Keratinocyte (primary cell): ENCODE measurements at regions not wholly inside any gene's neighbourhood (a gene's known extent, or its start where the extent isn't known, plus 50 kb on each side); places are given as distances from the start of the nearest gene placed in this dataset.

Experiments
- DNase-seq: peaks from one replicate; pipeline ENCODE4 v3.0.0-alpha.2; 2011; ENCODE audit warnings: low read depth, missing footprints, low spot score
- FAIRE-seq: peaks from 2 replicates; lab custom pipeline; 2011; peaks lifted over from hg19 to GRCh38; lab: Jason Lieb, UNC
- H2AFZ ChIP-seq: 2 replicates; pipeline ENCODE4 v1.6.0; 2012; ENCODE audit warnings: low read length, control low read depth, inconsistent platforms; ENCODE audit not compliant: control insufficient read depth
- H3K27ac ChIP-seq: 2 replicates; pipeline ENCODE4 v1.5.1; 2011; ENCODE audit warnings: low read length; ENCODE audit not compliant: control insufficient read depth, insufficient read depth
- H3K27me3 ChIP-seq: 3 replicates; pipeline ENCODE4 v1.6.0; 2011; ENCODE audit warnings: low read length; ENCODE audit not compliant: control insufficient read depth, insufficient read depth; ENCODE audit errors: extremely low read depth
- H3K36me3 ChIP-seq, 2 experiments: 2 replicates in 1 of 2; 3 replicates in 1 of 2; pipeline ENCODE4 v1.5.1; 2011; ENCODE audit warnings: low read length in 2 of 2, mild to moderate bottlenecking in 1 of 2; ENCODE audit not compliant: control insufficient read depth in 2 of 2, insufficient read depth in 2 of 2; ENCODE audit errors: extremely low read depth in 1 of 2
- H3K4me1 ChIP-seq: 3 replicates; pipeline ENCODE4 v1.5.1; 2011; ENCODE audit warnings: low read length; ENCODE audit not compliant: control insufficient read depth, insufficient read depth; ENCODE audit errors: extremely low read depth
- H3K4me2 ChIP-seq: 3 replicates; pipeline ENCODE4 v1.6.0; 2011; ENCODE audit warnings: low read depth, low read length; ENCODE audit not compliant: control insufficient read depth, insufficient read depth; ENCODE audit errors: extremely low read depth
- H3K4me3 ChIP-seq, 3 experiments: fragments of 200-600 bp in 1 of 3; sonication (generic) in 1 of 3; 2 replicates in 2 of 3; 3 replicates in 1 of 3; pipeline ENCODE4 v1.5.1; 2011 to 2016; ENCODE audit warnings: low read length in 3 of 3, mild to moderate bottlenecking in 3 of 3, control low read depth in 2 of 3, inconsistent platforms in 1 of 3, low read depth in 1 of 3, mixed read lengths in 1 of 3, mixed run types in 1 of 3, moderate library complexity in 1 of 3; ENCODE audit not compliant: control insufficient read depth in 2 of 3, insufficient read depth in 2 of 3; ENCODE audit errors: extremely low read depth in 1 of 3
- H3K79me2 ChIP-seq: 2 replicates; pipeline ENCODE4 v1.6.0; 2012; ENCODE audit warnings: low read length; ENCODE audit not compliant: control insufficient read depth, insufficient read depth
- H3K9ac ChIP-seq: 3 replicates; pipeline ENCODE4 v1.6.0; 2011; ENCODE audit warnings: low read length; ENCODE audit not compliant: control insufficient read depth, insufficient read depth; ENCODE audit errors: extremely low read depth
- H3K9me1 ChIP-seq: 3 replicates; pipeline ENCODE4 v1.6.0; 2011; ENCODE audit warnings: low read length; ENCODE audit not compliant: control insufficient read depth, insufficient read depth; ENCODE audit errors: extremely low read depth
- H3K9me3 ChIP-seq: 2 replicates; pipeline ENCODE4 v1.5.1; 2012; ENCODE audit warnings: low read depth, low read length; ENCODE audit not compliant: control insufficient read depth
- H4K20me1 ChIP-seq: 3 replicates; pipeline ENCODE4 v1.6.0; 2011; ENCODE audit warnings: low read length; ENCODE audit not compliant: control insufficient read depth, insufficient read depth; ENCODE audit errors: extremely low read depth
- CTCF ChIP-seq, 3 experiments: IDR thresholded peaks in 1 of 3; conservative IDR thresholded peaks in 1 of 3; optimal IDR thresholded peaks in 1 of 3; 2 replicates in 2 of 3; 3 replicates in 1 of 3; pipeline versions ENCODE3 to v1.5.1; 2011; ENCODE audit warnings: low read length in 3 of 3, mild to moderate bottlenecking in 3 of 3, moderate library complexity in 2 of 3, control low read depth in 1 of 3, inconsistent platforms in 1 of 3; ENCODE audit not compliant: insufficient read depth in 2 of 3; ENCODE audit errors: extremely low read depth in 1 of 3
- EZH2 ChIP-seq: IDR thresholded peaks from one replicate; pipeline ENCODE4 v1.6.1; 2012; ENCODE audit warnings: inconsistent platforms, mild to moderate bottlenecking, low read length, moderate library complexity
- dilution Hi-C: fragments of 300-500 bp; cut with MboI; formaldehyde crosslinking; loops from one replicate; pipeline ENCODE4 v1.7.0; 2020; ENCODE audit warnings: low sequenced_read_pairs; ENCODE audit not compliant: extremely low pct_ligation_motif_present

DNA sequence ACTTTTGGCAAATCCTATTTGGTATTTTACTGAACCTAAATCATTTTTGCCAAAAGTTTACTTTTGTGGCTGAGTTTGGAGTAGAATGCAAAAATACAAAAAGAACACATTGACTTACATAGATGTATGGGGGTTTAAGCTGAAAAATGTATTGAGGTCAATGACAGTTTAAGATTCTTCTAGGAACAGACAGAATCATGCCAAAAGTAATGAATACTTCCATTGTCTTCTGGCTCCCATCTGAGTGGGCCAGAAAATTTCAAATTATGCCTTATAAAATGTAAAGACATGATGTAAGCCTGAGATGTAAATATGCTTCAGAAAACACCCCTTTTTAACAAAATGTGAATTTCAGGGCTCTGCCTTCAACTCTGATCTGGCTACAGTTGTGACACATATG lies 375.1 kb upstream of the DPH6 start:
- no peak for DNase-seq
- Histone ChIP-seq H3K4me2 (no peak overlapping the region), H3K27ac (no peak overlapping the region), H3K36me3 (no peaks in the 10 kb centered on the region), H3K9me3 (no peaks in the 10 kb centered on the region), H3K4me3 (no peak overlapping the region), H3K27me3 (no peaks in the 10 kb centered on the region), H3K9ac (no peak overlapping the region), H3K4me1 (peaks cover 3% of the 10 kb centered on the region), H2AFZ (no peak overlapping the region), H3K9me1 (no peaks in the 10 kb centered on the region), H4K20me1 (no peaks in the 10 kb centered on the region), H3K79me2 (no peaks in the 10 kb centered on the region)
- TF ChIP-seq CTCF (optimal IDR thresholded peaks at IDR 0.05 in 1 of 3, IDR thresholded peaks at IDR 0.05 in 1 of 3, conservative IDR thresholded peaks at IDR 0.05 in 1 of 3; ENCODE audit: extremely low read depth in 1 of 3, insufficient read depth in 2 of 3, low read length in 3 of 3), result no peak
- TF ChIP-seq EZH2, result no peak
- dilution Hi-C loops, result no loop called here
- FAIRE-seq, result no peak

GRCh38 chr15:35925275-35926006 lies 379.5 kb upstream of the DPH6 start:
- no peaks in the 10 kb centered on the region for H4K20me1 ChIP-seq
- H3K36me3 ChIP-seq, result no peaks in the 10 kb centered on the region
- no peak overlapping the region for H3K27ac ChIP-seq
- H3K79me2 ChIP-seq, result no peaks in the 10 kb centered on the region
- H3K27me3 ChIP-seq, result no peaks in the 10 kb centered on the region
- FAIRE-seq, result peak; percentile 94
- H3K9me3 ChIP-seq, result no peaks in the 10 kb centered on the region
- no peak overlapping the region for H3K9ac ChIP-seq
- H3K9me1 ChIP-seq, result no peaks in the 10 kb centered on the region
- no peak overlapping the region for H3K4me2 ChIP-seq
- no peak overlapping the region for H3K4me3 ChIP-seq
- no peak overlapping the region for H2AFZ ChIP-seq
- dilution Hi-C loops, result no loop called here
- H3K4me1 ChIP-seq, result peaks cover 3% of the 10 kb centered on the region
- peak; percentile 45 for DNase-seq
- TF ChIP-seq CTCF (optimal IDR thresholded peaks at IDR 0.05 in 1 of 3, IDR thresholded peaks at IDR 0.05 in 1 of 3, conservative IDR thresholded peaks at IDR 0.05 in 1 of 3; ENCODE audit: extremely low read depth in 1 of 3, insufficient read depth in 2 of 3, low read length in 3 of 3) (no peak), EZH2 (no peak)
